Vagina (tissue), 2 donors: ENCODE measurements at regions not wholly inside any gene's neighbourhood (a gene's known extent, or its start where the extent isn't known, plus 50 kb on each side); places are given as distances from the start of the nearest gene placed in this dataset.

Source experiments
- DNase-seq, 2 donors: peaks; one replicate each; pipeline ENCODE4 v3.0.0-alpha.2; 2017; ENCODE audit errors: extremely low spot score in 2 of 2
- H3K27ac ChIP-seq: fragments of 200-600 bp; sonication (generic); one replicate; pipeline ENCODE4 v1.5.1; 2019
- H3K27me3 ChIP-seq: fragments of 200-600 bp; sonication (generic); one replicate; pipeline ENCODE4 v1.5.1; 2019
- H3K36me3 ChIP-seq, 2 donors: fragments of 200-600 bp; sonication (generic); one replicate each; pipeline ENCODE4 v1.5.1; 2017 to 2019
- H3K4me1 ChIP-seq: fragments of 200-600 bp; sonication (generic); one replicate; pipeline ENCODE4 v1.5.1; 2019
- H3K4me3 ChIP-seq, 2 donors: fragments of 200-600 bp; sonication (generic); 1 replicate in 1 of 2; 2 replicates in 1 of 2; pipeline ENCODE4 v1.5.1; 2016 to 2019
- H3K9me3 ChIP-seq: fragments of 200-600 bp; sonication (generic); one replicate; pipeline ENCODE4 v1.5.1; 2019
- POLR2A ChIP-seq, 2 donors: fragments of 450-650 bp; IDR thresholded peaks; one replicate each; pipeline ENCODE4 v1.6.1; 2017; ENCODE audit warnings: antibody characterized with exemption in 2 of 2, mild to moderate bottlenecking in 2 of 2, moderate library complexity in 2 of 2
- POLR2AphosphoS5 ChIP-seq, 2 donors: sonication (generic); formaldehyde crosslinking; IDR thresholded peaks; one replicate each; pipeline ENCODE4 v1.9.0; 2017; ENCODE audit warnings: antibody characterized with exemption in 2 of 2, mild to moderate bottlenecking in 2 of 2, low read depth in 1 of 2; ENCODE audit not compliant: insufficient read depth in 1 of 2
- intact Hi-C: fragments of 100-400 bp; cut with DNase I; formaldehyde crosslinking; loops from one replicate; pipeline ENCODE4 v1.15.1; 2023
- TF ChIP-seq, protein P1 (sequence below), 3 experiments: fragments of 450-650 bp in 2 of 3; fragments of 200-600 bp in 1 of 3; sonication (generic) in 1 of 3; IDR thresholded peaks; one replicate each; pipeline ENCODE4 v1.5.1; 2017 to 2019; ENCODE audit warnings: antibody characterized with exemption in 3 of 3, mild to moderate bottlenecking in 2 of 3, moderate library complexity in 2 of 3

DNA sequence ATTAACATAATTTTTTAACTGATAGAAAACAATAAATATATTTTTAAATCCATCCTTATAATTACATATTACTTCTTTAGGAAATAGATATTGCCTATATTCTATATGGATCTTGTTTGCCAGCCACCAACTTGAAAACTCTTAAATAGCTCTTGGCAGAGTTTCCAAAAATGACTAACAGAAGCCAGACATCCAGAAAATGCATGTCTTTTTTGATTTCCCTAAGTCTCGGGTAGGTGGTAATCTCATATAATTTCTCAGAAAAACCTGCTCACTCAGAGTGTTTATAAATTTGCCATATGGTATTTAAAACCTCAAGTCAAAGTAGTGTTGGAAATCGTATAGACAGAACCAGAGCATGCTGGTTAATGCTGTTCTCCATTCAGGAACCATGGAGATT, 360.4 kb upstream of the FOXG1 start:
- TF ChIP-seq POLR2A (IDR thresholded peaks at IDR 0.05): no peak
- TF ChIP-seq, protein P1, sequence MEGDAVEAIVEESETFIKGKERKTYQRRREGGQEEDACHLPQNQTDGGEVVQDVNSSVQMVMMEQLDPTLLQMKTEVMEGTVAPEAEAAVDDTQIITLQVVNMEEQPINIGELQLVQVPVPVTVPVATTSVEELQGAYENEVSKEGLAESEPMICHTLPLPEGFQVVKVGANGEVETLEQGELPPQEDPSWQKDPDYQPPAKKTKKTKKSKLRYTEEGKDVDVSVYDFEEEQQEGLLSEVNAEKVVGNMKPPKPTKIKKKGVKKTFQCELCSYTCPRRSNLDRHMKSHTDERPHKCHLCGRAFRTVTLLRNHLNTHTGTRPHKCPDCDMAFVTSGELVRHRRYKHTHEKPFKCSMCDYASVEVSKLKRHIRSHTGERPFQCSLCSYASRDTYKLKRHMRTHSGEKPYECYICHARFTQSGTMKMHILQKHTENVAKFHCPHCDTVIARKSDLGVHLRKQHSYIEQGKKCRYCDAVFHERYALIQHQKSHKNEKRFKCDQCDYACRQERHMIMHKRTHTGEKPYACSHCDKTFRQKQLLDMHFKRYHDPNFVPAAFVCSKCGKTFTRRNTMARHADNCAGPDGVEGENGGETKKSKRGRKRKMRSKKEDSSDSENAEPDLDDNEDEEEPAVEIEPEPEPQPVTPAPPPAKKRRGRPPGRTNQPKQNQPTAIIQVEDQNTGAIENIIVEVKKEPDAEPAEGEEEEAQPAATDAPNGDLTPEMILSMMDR (IDR thresholded peaks at IDR 0.05): no peak
- TF ChIP-seq POLR2AphosphoS5 (IDR thresholded peaks at IDR 0.05; ENCODE audit: insufficient read depth in 1 of 2, low read depth in 1 of 2): no peak
- intact Hi-C loops: no loop called here
- no peaks in the 10 kb centered on the region for H3K4me1 ChIP-seq
- no peak overlapping the region for H3K4me3 ChIP-seq
- DNase-seq: no peak
- no peaks in the 10 kb centered on the region for H3K9me3 ChIP-seq
- no peak overlapping the region for H3K27ac ChIP-seq
- H3K36me3 ChIP-seq: no peaks in the 10 kb centered on the region
- no peaks in the 10 kb centered on the region for H3K27me3 ChIP-seq

DNA sequence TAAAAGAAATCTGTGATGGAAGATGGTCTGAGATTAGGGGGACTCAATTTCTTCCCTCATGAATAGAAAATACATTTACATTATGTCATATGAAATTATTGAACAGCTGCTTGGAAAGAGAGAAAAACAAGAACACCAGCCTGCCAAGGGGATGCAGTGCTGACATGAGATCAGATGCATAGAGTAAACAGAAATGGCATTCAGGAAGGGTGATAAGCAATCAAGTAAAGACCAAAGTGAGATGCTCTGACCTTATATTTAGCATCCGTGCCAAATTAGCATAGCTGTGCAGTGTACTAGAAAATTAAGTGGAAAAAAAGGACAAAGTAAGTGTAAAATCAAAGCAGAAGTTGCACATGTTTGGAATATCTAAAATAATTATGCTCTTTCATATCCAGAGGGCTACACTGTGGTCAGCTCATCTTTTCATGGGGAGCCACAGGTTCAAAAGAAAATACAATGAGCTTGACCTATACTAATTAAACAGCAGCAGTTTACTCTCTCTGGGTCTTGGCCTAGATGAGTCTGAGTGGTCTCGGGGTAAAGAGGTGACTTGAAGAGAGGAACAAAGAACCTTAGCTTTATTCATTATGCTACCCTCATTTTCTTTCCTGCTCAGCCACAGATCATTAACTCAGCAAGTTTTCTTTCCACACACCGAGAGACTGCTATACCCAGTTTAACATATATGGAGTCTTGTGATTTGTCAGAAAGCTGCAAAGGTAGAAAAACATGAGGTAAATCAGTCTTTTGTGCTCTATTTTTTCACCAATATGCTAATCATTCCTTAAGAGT, 359.4 kb upstream of the FOXG1 start:
- Histone ChIP-seq H3K27me3 (no peaks in the 10 kb centered on the region), H3K4me1 (no peaks in the 10 kb centered on the region), H3K4me3 (no peak overlapping the region), H3K27ac (no peak overlapping the region), H3K9me3 (no peaks in the 10 kb centered on the region), H3K36me3 (no peaks in the 10 kb centered on the region)
- DNase-seq: no peak
- intact Hi-C loops: no loop called here
- no peak for TF ChIP-seq POLR2AphosphoS5 (IDR thresholded peaks at IDR 0.05; ENCODE audit: insufficient read depth in 1 of 2, low read depth in 1 of 2)
- no peak for TF ChIP-seq POLR2A (IDR thresholded peaks at IDR 0.05)

DNA sequence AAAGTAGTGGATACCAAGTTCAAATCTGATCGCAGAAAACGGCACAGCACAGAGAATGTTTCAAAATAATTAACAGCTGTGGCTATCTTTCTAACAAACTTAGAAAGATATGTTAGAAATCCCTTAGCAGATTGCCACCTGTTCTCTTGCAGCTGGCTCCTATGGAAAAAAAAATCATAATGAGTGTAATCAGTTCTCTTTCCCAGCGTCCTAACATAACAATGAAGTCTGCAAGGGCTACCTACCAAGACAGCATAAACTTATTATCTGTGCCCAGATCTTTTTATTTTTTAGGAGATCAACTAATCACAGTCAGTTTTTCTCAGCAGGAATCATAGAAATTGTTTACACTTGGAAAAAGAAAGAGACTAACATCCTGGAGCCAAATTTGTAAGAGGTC, 358.6 kb upstream of the FOXG1 start:
- no peak for DNase-seq
- Histone ChIP-seq H3K27me3 (no peaks in the 10 kb centered on the region), H3K36me3 (no peaks in the 10 kb centered on the region), H3K4me1 (no peaks in the 10 kb centered on the region), H3K9me3 (no peaks in the 10 kb centered on the region), H3K27ac (no peak overlapping the region), H3K4me3 (no peak overlapping the region)
- intact Hi-C loops: no loop called here
- TF ChIP-seq, protein P1 (IDR thresholded peaks at IDR 0.05): no peak
- no peak for TF ChIP-seq POLR2A (IDR thresholded peaks at IDR 0.05)
- no peak for TF ChIP-seq POLR2AphosphoS5 (IDR thresholded peaks at IDR 0.05; ENCODE audit: insufficient read depth in 1 of 2, low read depth in 1 of 2)

DNA sequence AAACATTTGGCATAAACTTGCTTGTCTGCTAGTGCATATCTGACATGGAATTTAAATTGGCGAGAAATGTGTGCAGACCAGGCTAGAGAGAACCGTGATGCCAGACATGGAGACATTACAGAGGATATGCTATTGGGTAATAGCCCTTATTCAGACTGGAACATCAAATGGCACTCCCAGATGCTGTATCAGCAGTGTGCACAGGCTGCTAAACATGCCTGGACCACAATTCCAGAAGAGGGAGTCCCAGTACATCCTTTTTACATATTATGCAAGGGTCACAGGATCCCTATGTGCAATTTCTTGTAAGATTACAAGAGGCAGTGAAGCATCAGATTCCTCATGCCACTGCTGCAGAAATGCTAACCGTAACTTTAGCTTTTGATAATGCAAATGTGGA, 354.5 kb upstream of the FOXG1 start:
- intact Hi-C loops: no loop called here
- Histone ChIP-seq H3K4me1 (no peaks in the 10 kb centered on the region), H3K4me3 (no peak overlapping the region), H3K36me3 (no peaks in the 10 kb centered on the region), H3K27me3 (no peaks in the 10 kb centered on the region), H3K9me3 (no peaks in the 10 kb centered on the region), H3K27ac (no peak overlapping the region)
- no peak for TF ChIP-seq POLR2AphosphoS5 (IDR thresholded peaks at IDR 0.05; ENCODE audit: insufficient read depth in 1 of 2, low read depth in 1 of 2)
- TF ChIP-seq, protein P1 (IDR thresholded peaks at IDR 0.05): no peak
- no peak for TF ChIP-seq POLR2A (IDR thresholded peaks at IDR 0.05)
- no peak for DNase-seq

DNA sequence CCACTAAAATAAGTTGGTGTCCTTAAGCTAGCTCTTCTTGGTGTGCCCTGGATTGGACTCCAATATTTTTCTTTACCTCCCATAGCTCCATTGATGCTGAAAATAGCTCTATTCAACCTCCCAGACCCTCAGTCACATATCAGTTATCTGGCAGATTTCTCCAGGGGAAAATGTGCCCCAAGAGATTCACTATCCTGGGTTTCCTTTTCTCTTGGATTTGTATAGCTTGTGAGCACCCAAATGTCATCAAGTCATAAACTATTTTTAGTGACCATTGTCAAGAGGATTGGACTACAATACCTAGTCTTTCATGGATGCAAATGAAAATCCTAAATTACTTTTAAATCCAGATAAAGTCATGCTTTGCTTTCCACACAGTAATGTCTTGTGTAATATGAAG, 339.6 kb upstream of the FOXG1 start:
- no peak for DNase-seq
- H3K9me3 ChIP-seq: no peaks in the 10 kb centered on the region
- H3K36me3 ChIP-seq: no peaks in the 10 kb centered on the region
- no peaks in the 10 kb centered on the region for H3K4me1 ChIP-seq
- intact Hi-C loops: no loop called here
- no peaks in the 10 kb centered on the region for H3K27me3 ChIP-seq
- no peak overlapping the region for H3K27ac ChIP-seq
- H3K4me3 ChIP-seq: no peak overlapping the region
- no peak for TF ChIP-seq POLR2A (IDR thresholded peaks at IDR 0.05)
- no peak for TF ChIP-seq POLR2AphosphoS5 (IDR thresholded peaks at IDR 0.05; ENCODE audit: insufficient read depth in 1 of 2, low read depth in 1 of 2)
- TF ChIP-seq, protein P1 (IDR thresholded peaks at IDR 0.05): no peak
